Activated CD4-positive, alpha-beta memory T cell treated with anti-CD3 and anti-CD28 coated beads, Interleukin-2, amount 10 ng/mL, durations not matched to agents 7 days and 5 days (primary cell): ENCODE measurements at regions not wholly inside any gene's neighbourhood (a gene's known extent, or its start where the extent isn't known, plus 50 kb on each side); places are given as distances from the start of the nearest gene placed in this dataset.
"Not testable (repeated sequence)": the region's sequence is repeated elsewhere in the genome, so short reads cannot be mapped to it uniquely, and the experiment has no call there.

Source experiments
- CTCF ChIA-PET: fragments of 350-600 bp; sonication (Branson Sonifier 250); formaldehyde crosslinking; loops from one replicate; lab custom pipeline; 2021; ENCODE audit warnings: antibody characterized with exemption, inconsistent platforms; lab: Charles Lee
- POLR2A ChIA-PET: fragments of 350-600 bp; sonication (Branson Sonifier 250); formaldehyde crosslinking; loops from one replicate; lab custom pipeline; 2021; ENCODE audit warnings: antibody characterized with exemption; lab: Charles Lee
- DNase-seq: peaks from one replicate; pipeline ENCODE4 v3.0.0-alpha.2; 2020
- H3K27ac Mint-ChIP-seq: one replicate; pipeline ENCODE4 v1.8.0; 2021; ENCODE audit warnings: mild to moderate bottlenecking, mixed read lengths
- H3K27me3 Mint-ChIP-seq: one replicate; pipeline ENCODE4 v1.8.0; 2021; ENCODE audit warnings: mixed read lengths
- H3K36me3 Mint-ChIP-seq: one replicate; pipeline ENCODE4 v1.8.0; 2021; ENCODE audit warnings: low read depth, mixed read lengths
- H3K4me1 Mint-ChIP-seq: one replicate; pipeline ENCODE4 v1.8.0; 2021; ENCODE audit warnings: mixed read lengths
- H3K4me3 Mint-ChIP-seq: one replicate; pipeline ENCODE4 v1.8.0; 2021; ENCODE audit warnings: mild to moderate bottlenecking, mixed read lengths
- H3K9me3 Mint-ChIP-seq: one replicate; pipeline ENCODE4 v1.8.0; 2021; ENCODE audit warnings: mixed read lengths

DNA sequence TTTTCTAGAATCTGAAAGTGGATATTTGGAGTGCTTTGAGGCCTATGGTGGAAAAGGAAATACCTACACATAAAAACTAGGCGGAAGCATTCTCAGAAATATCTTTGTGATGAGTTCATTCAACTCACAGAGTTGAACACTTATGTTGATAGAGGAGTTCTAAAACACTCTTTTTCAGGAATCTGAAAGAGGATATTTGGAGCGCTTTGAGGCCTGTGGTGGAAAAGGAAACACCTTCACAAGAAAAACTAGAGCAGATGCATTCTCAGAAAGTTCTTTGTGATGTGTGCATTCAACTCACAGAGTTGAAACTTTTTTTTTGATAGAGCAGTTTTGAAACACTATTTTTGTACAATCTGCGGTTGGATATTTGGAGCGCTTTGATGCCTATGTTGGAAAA is 1250.0 kb upstream of the DEFB115 start:
- DNase-seq: peak; percentile 9
- CTCF ChIA-PET: not testable (repeated sequence)

More for the DNA sequence above, 1250.0 kb upstream of the DEFB115 start:
- POLR2A ChIA-PET, H3K27ac Mint-ChIP-seq, H3K4me3 Mint-ChIP-seq, H3K36me3 Mint-ChIP-seq, H3K27me3 Mint-ChIP-seq, H3K4me1 Mint-ChIP-seq, H3K9me3 Mint-ChIP-seq: not testable (repeated sequence)
